K562 (cell line): ENCODE measurements at regions not wholly inside any gene's neighbourhood (a gene's known extent, or its start where the extent isn't known, plus 50 kb on each side); places are given as distances from the start of the nearest gene placed in this dataset.

Experiments
- ATAC-seq: fragments of 200-7000 bp; cut with Tn5 transposase; 3 replicates; pipeline ENCODE4 v1.9.1; 2020; ENCODE audit warnings: moderate library complexity
- BruUV-seq: library from RNA; stranded (reverse); fragments of 400-500 nt; replicated peaks from 2 replicates; lab custom pipeline; 2021; lab: Mats Ljungman, UMichigan
- CTCF ChIA-PET: fragments of 300-600 bp; formaldehyde crosslinking; extraction: SDS; loops from one replicate; lab custom pipeline; 2021; ENCODE audit warnings: low intra/inter-chr PET ratio; lab: Yijun Ruan, JAX
- POLR2A ChIA-PET: fragments of 300-600, 350-650 bp; sonication (Branson Sonifier 250); formaldehyde crosslinking; extraction: SDS; loops from one replicate; lab custom pipeline; 2021; ENCODE audit warnings: antibody characterized with exemption, inconsistent platforms; lab: Yijun Ruan, JAX
- DNase-seq, 4 experiments: peaks; one replicate each; pipeline versions ENCODE4 v3.0.0 to v3.0.0-alpha.2; 2011 to 2018; ENCODE audit warnings: low spot score in 3 of 4, mixed read lengths in 3 of 4; ENCODE audit errors: extremely low read depth in 1 of 4
- FAIRE-seq: peaks from 2 replicates; lab custom pipeline; 2011; peaks lifted over from hg19 to GRCh38; lab: Jason Lieb, UNC
- H2AFZ ChIP-seq: 2 replicates; pipeline ENCODE4 v1.6.0; 2011; ENCODE audit warnings: low read depth, low read length, control low read depth, inconsistent platforms
- H3K27ac ChIP-seq: fragments of 200-600 bp; 3 replicates; pipeline ENCODE4 v1.8.0; 2011; ENCODE audit warnings: low read depth, mild to moderate bottlenecking, control low read depth, inconsistent platforms, low read length, moderate library complexity, mixed read lengths; ENCODE audit errors: extremely low read depth
- H3K27me3 ChIP-seq, 2 experiments: fragments of 300-600 bp in 1 of 2; 2 replicates in 1 of 2; 3 replicates in 1 of 2; pipeline versions ENCODE4 v1.6.0 to v1.8.0; 2011; ENCODE audit warnings: inconsistent platforms in 2 of 2, low read length in 2 of 2, mild to moderate bottlenecking in 1 of 2, mixed read lengths in 1 of 2, moderate library complexity in 1 of 2; ENCODE audit not compliant: control insufficient read depth in 2 of 2, insufficient read depth in 2 of 2
- H3K36me3 ChIP-seq: fragments of 300-600 bp; 3 replicates; pipeline ENCODE4 v1.8.0; 2011; ENCODE audit warnings: mild to moderate bottlenecking, low read length, inconsistent platforms; ENCODE audit not compliant: control insufficient read depth, insufficient read depth
- H3K4me1 ChIP-seq, 2 experiments: fragments of 200-600 bp in 1 of 2; replicated peaks in 1 of 2; 2 replicates in 1 of 2; 3 replicates in 1 of 2; pipeline versions ENCODE4 v1.5.1 to v1.8.0; 2011; ENCODE audit warnings: inconsistent platforms in 2 of 2, low read length in 2 of 2, mild to moderate bottlenecking in 1 of 2, mixed read lengths in 1 of 2, moderate library complexity in 1 of 2; ENCODE audit not compliant: control insufficient read depth in 2 of 2, insufficient read depth in 2 of 2
- H3K4me2 ChIP-seq: 2 replicates; pipeline ENCODE4 v1.6.1; 2011; ENCODE audit warnings: low read length, control low read depth, inconsistent platforms, mixed read lengths; ENCODE audit not compliant: insufficient read depth
- H3K4me3 ChIP-seq: fragments of 200-600 bp; sonication (generic), shearing (Covaris generic); 2 replicates; pipeline ENCODE4 v1.5.1; 2016; ENCODE audit warnings: control low read depth, inconsistent platforms
- H3K79me2 ChIP-seq: fragments of 200-600 bp; 3 replicates; pipeline ENCODE4 v1.8.0; 2011; ENCODE audit warnings: low read length, inconsistent platforms; ENCODE audit not compliant: control insufficient read depth, insufficient read depth
- H3K9ac ChIP-seq, 2 experiments: 2 replicates each; pipeline versions ENCODE4 v1.6.0 to v1.6.1; 2011; ENCODE audit warnings: low read depth in 2 of 2, low read length in 2 of 2, control low read depth in 1 of 2, inconsistent platforms in 1 of 2, mild to moderate bottlenecking in 1 of 2, mixed read lengths in 1 of 2; ENCODE audit not compliant: insufficient read depth in 1 of 2
- H3K9me1 ChIP-seq: one replicate; pipeline ENCODE4 v1.6.0; 2011; ENCODE audit warnings: inconsistent platforms, mild to moderate bottlenecking, low read length, moderate library complexity; ENCODE audit not compliant: control insufficient read depth, insufficient read depth
- H3K9me3 ChIP-seq: replicated peaks from 2 replicates; pipeline ENCODE4 v1.5.1; 2011; ENCODE audit warnings: low read depth, low read length, inconsistent platforms; ENCODE audit not compliant: control insufficient read depth, insufficient read depth
- H4K20me1 ChIP-seq: replicated peaks from 2 replicates; pipeline ENCODE4 v1.6.1; 2011; ENCODE audit warnings: low read length, inconsistent platforms, mixed read lengths; ENCODE audit not compliant: control insufficient read depth, insufficient read depth
- AFF1 ChIP-seq, 2 experiments: fragments of 450-650 bp; IDR thresholded peaks; 2 replicates each; pipeline ENCODE4 v1.6.1; 2018; ENCODE audit warnings: mild to moderate bottlenecking in 2 of 2, low read depth in 1 of 2; ENCODE audit not compliant: partially characterized antibody in 2 of 2
- CBX3 ChIP-seq, 2 experiments: IDR thresholded peaks; 1 replicate in 1 of 2; 2 replicates in 1 of 2; pipeline ENCODE4 v1.6.1; 2012; ENCODE audit warnings: inconsistent platforms in 2 of 2, low read length in 2 of 2, borderline replicate concordance in 1 of 2, control low read depth in 1 of 2
- GABPB2 ChIP-seq: fragments of 250-450 bp; sonication (Bioruptor Pico); conservative IDR thresholded peaks from 2 replicates; pipeline ENCODE4 v1.5.1; 2021; ENCODE audit warnings: mild to moderate bottlenecking
- HES1 ChIP-seq: fragments of 450-650 bp; IDR thresholded peaks from 2 replicates; pipeline ENCODE4 v1.6.1; 2016; ENCODE audit warnings: low read depth, mild to moderate bottlenecking, moderate library complexity
- MAX ChIP-seq: sonication (generic); formaldehyde crosslinking; IDR thresholded peaks from 2 replicates; pipeline ENCODE4 v1.9.0; 2022; ENCODE audit warnings: mild to moderate bottlenecking, missing genetic modification reagents
- NFIC ChIP-seq: fragments of 450-650 bp; IDR thresholded peaks from 2 replicates; pipeline ENCODE4 v1.6.1; 2017; ENCODE audit warnings: mild to moderate bottlenecking, inconsistent platforms
- POLR2B ChIP-seq: fragments of 450-650 bp; IDR thresholded peaks from 2 replicates; pipeline ENCODE4 v1.6.1; 2018; ENCODE audit warnings: low read depth; ENCODE audit not compliant: partially characterized antibody
- RUNX1 ChIP-seq: sonication (generic); IDR thresholded peaks from 2 replicates; pipeline ENCODE4 v1.6.1; 2016; ENCODE audit warnings: antibody characterized with exemption, low read depth
- TSHZ1 ChIP-seq: fragments of 250-450 bp; sonication (Bioruptor Pico); IDR thresholded peaks from 2 replicates; pipeline ENCODE4 v1.4.0; 2020; ENCODE audit warnings: mild to moderate bottlenecking, moderate library complexity
- UBTF ChIP-seq, 2 experiments: IDR thresholded peaks; 2 replicates each; pipeline ENCODE4 v1.6.1; 2012; ENCODE audit warnings: improper control_type of control experiment in 2 of 2, low read depth in 2 of 2, low read length in 2 of 2, borderline replicate concordance in 1 of 2
- WGBS: fragments of 100-300 bp; shearing (Covaris generic); methylation state at CpG from one replicate; pipeline ENCODE4 v1.1.6; 2016; ENCODE audit warnings: low coverage, mixed read lengths; ENCODE audit not compliant: insufficient coverage; ENCODE audit errors: missing lambda C conversion rate; 5-methylcytosine and 5-hydroxymethylcytosine counted together
- in situ Hi-C: fragments of 300-500 bp; cut with MboI; formaldehyde crosslinking; loops from 4 replicates; pipeline ENCODE4 v1.15.0; 2018; ENCODE audit warnings: inconsistent platforms, mixed read lengths
- intact Hi-C: fragments of 100-400 bp; cut with micrococcal nuclease; formaldehyde crosslinking; loops from 2 replicates; pipeline ENCODE4 v1.14.2; 2022

- CTCF ChIA-PET, result no interaction called here
Measured at GRCh38 chr1:90308421-90308820, 313.5 kb downstream of the ZNF326 start.

More at GRCh38 chr1:90308421-90308820, 313.5 kb downstream of the ZNF326 start:
- Histone ChIP-seq H2AFZ (no peak overlapping the region), H3K9me3 (no peaks in the 10 kb centered on the region), H3K4me3 (no peak overlapping the region), H3K4me1 (no peaks in the 10 kb centered on the region), H3K4me2 (no peak overlapping the region), H4K20me1 (no peaks in the 10 kb centered on the region), H3K36me3 (no peaks in the 10 kb centered on the region), H3K9me1 (no peaks in the 10 kb centered on the region), H3K9ac (no peak overlapping the region), H3K27me3 (no peaks in the 10 kb centered on the region), H3K79me2 (no peaks in the 10 kb centered on the region), H3K27ac (no peak overlapping the region)
- ATAC-seq (no peak), FAIRE-seq (no peak), DNase-seq (no peak)
- POLR2A ChIA-PET, result interaction anchor here (0.8 kb wide), 1 partner anchor 11 kb away, joined by 3 read pairs; no protein-coding TSS in a partner anchor
- TF ChIP-seq GABPB2 (CRISPR knock-in tag), result no peak
- TF ChIP-seq NFIC, result no peak
- TF ChIP-seq HES1, result no peak
- no peak for TF ChIP-seq UBTF (IDR thresholded peaks at IDR 0.05; ENCODE audit: borderline replicate concordance in 1 of 2, low read depth in 2 of 2, low read length in 2 of 2)
- TF ChIP-seq CBX3 (IDR thresholded peaks at IDR 0.05; ENCODE audit: borderline replicate concordance in 1 of 2, low read length in 2 of 2), result no peak
- no peak for TF ChIP-seq AFF1 (IDR thresholded peaks at IDR 0.05; ENCODE audit: low read depth in 1 of 2, partially characterized antibody in 2 of 2)
- TF ChIP-seq MAX (CRISPR knock-in tag), result no peak
- no peak for TF ChIP-seq POLR2B
- no peak for TF ChIP-seq TSHZ1 (CRISPR knock-in tag)
- no peak for TF ChIP-seq RUNX1
- no TSS peak for BruUV-seq
- intact Hi-C loops (no loop called here), in situ Hi-C loops (no loop called here)
- WGBS, result 0% methylated on average over 1 of the region's 1 CpG
